Osteocyte (in vitro differentiated cells): ENCODE measurements at regions not wholly inside any gene's neighbourhood (a gene's known extent, or its start where the extent isn't known, plus 50 kb on each side); places are given as distances from the start of the nearest gene placed in this dataset.

Experiments used
- DNase-seq: peaks from one replicate; pipeline ENCODE4 v3.0.0; 2021; ENCODE audit warnings: mixed read lengths; ENCODE audit not compliant: unreplicated experiment; ENCODE audit errors: extremely low spot score
- H3K27ac Mint-ChIP-seq: one replicate; pipeline ENCODE4 v1.8.0; 2021; ENCODE audit warnings: mild to moderate bottlenecking, mixed read lengths; ENCODE audit not compliant: unreplicated experiment
- H3K27me3 Mint-ChIP-seq: one replicate; pipeline ENCODE4 v1.8.0; 2021; ENCODE audit warnings: mixed read lengths; ENCODE audit not compliant: unreplicated experiment
- H3K36me3 Mint-ChIP-seq: one replicate; pipeline ENCODE4 v1.8.0; 2021; ENCODE audit warnings: mixed read lengths; ENCODE audit not compliant: unreplicated experiment
- H3K4me1 Mint-ChIP-seq: one replicate; pipeline ENCODE4 v1.8.0; 2021; ENCODE audit warnings: mixed read lengths; ENCODE audit not compliant: unreplicated experiment
- H3K4me3 Mint-ChIP-seq: one replicate; pipeline ENCODE4 v1.8.0; 2021; ENCODE audit warnings: mild to moderate bottlenecking, moderate library complexity, mixed read lengths; ENCODE audit not compliant: unreplicated experiment
- H3K9me3 Mint-ChIP-seq: one replicate; pipeline ENCODE4 v1.8.0; 2021; ENCODE audit warnings: mixed read lengths; ENCODE audit not compliant: unreplicated experiment
- CTCF ChIP-seq: fragments of 200-600 bp; sonication (generic); IDR thresholded peaks from 2 replicates; pipeline ENCODE4 v1.5.0; 2021; ENCODE audit warnings: antibody characterized with exemption, mild to moderate bottlenecking, moderate library complexity

- DNase-seq, result no peak
- Mint-ChIP-seq H3K27me3 (peaks cover 2% of the 10 kb centered on the region), H3K4me3 (no peak overlapping the region), H3K36me3 (no peaks in the 10 kb centered on the region), H3K4me1 (no peaks in the 10 kb centered on the region), H3K9me3 (no peaks in the 10 kb centered on the region), H3K27ac (no peak overlapping the region)
- no peak for TF ChIP-seq CTCF
Measured at GRCh38 chr1:190880352-190880751, 402.7 kb upstream of the BRINP3 start.

GRCh38 chr1:190881064-190881463 lies 403.4 kb upstream of the BRINP3 start:
- Mint-ChIP-seq H3K27ac (no peak overlapping the region), H3K36me3 (no peaks in the 10 kb centered on the region), H3K4me1 (no peaks in the 10 kb centered on the region), H3K4me3 (no peak overlapping the region), H3K27me3 (peaks cover 2% of the 10 kb centered on the region), H3K9me3 (no peaks in the 10 kb centered on the region)
- no peak for DNase-seq
- TF ChIP-seq CTCF, result no peak

- Mint-ChIP-seq H3K9me3 (peaks cover 6% of the 10 kb centered on the region), H3K27me3 (no peaks in the 10 kb centered on the region), H3K4me1 (peaks cover 3% of the 10 kb centered on the region), H3K27ac (no peak overlapping the region), H3K4me3 (no peak overlapping the region), H3K36me3 (no peaks in the 10 kb centered on the region)
- DNase-seq, result no peak
- no peak for TF ChIP-seq CTCF
Measured at GRCh38 chr1:190897233-190897632, 419.6 kb upstream of the BRINP3 start.

GRCh38 chr1:190904091-190904695 lies 426.5 kb upstream of the BRINP3 start:
- peaks cover 6% of the 10 kb centered on the region for H3K9me3 Mint-ChIP-seq
- DNase-seq, result no peak
- H3K4me1 Mint-ChIP-seq, result peaks cover 24% of the 10 kb centered on the region
- H3K4me3 Mint-ChIP-seq, result no peak overlapping the region
- no peak for TF ChIP-seq CTCF
- H3K27ac Mint-ChIP-seq, result no peak overlapping the region
- no peaks in the 10 kb centered on the region for H3K36me3 Mint-ChIP-seq
- no peaks in the 10 kb centered on the region for H3K27me3 Mint-ChIP-seq

- no peak for TF ChIP-seq CTCF
- peaks cover 24% of the 10 kb centered on the region for H3K4me1 Mint-ChIP-seq
- no peak overlapping the region for H3K27ac Mint-ChIP-seq
- no peaks in the 10 kb centered on the region for H3K9me3 Mint-ChIP-seq
- H3K27me3 Mint-ChIP-seq, result no peaks in the 10 kb centered on the region
- H3K4me3 Mint-ChIP-seq, result no peak overlapping the region
- no peaks in the 10 kb centered on the region for H3K36me3 Mint-ChIP-seq
- no peak for DNase-seq
Measured at GRCh38 chr1:190906206-190906725, 428.6 kb upstream of the BRINP3 start.
